ENCODE measurements at regions not wholly inside any gene's neighbourhood (a gene's known extent, or its start where the extent isn't known, plus 50 kb on each side); places are given as distances from the start of the nearest gene placed in this dataset.

DNA sequence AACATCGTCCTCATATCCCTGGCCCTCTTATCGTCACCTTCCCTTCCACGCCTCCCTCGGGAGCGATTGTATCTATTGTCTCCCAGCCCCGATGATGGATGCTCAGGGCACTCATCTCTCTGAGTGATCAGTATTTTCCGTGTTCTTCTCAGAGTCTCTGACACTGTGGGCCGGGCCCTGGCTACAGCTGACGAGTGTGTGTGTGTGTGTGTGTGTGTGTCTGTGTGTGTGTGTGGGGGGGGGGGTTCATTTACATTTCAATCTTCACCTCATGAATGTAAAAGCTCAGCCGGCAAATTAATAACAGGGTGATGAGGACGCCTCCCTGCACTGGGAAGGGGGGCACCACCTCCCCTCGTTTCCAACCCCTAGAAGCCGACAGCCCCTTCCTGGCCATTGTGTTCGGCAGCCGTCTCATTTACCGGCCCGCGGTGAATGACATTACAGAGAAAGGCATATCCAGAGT is 159.5 kb downstream of the SHOX start:
- H3K36me3 Mint-ChIP-seq (ENCODE audit: low read depth): peaks cover 30% of the 10 kb centered on the region
- no peak for ATAC-seq
- peaks cover 5% of the 10 kb centered on the region for H3K27me3 Mint-ChIP-seq (ENCODE audit: insufficient read depth, low read depth, poor library complexity)
- TF ChIP-seq NANOG (IDR thresholded peaks at IDR 0.05; ENCODE audit: borderline replicate concordance): no peak
- TF ChIP-seq, protein P1, sequence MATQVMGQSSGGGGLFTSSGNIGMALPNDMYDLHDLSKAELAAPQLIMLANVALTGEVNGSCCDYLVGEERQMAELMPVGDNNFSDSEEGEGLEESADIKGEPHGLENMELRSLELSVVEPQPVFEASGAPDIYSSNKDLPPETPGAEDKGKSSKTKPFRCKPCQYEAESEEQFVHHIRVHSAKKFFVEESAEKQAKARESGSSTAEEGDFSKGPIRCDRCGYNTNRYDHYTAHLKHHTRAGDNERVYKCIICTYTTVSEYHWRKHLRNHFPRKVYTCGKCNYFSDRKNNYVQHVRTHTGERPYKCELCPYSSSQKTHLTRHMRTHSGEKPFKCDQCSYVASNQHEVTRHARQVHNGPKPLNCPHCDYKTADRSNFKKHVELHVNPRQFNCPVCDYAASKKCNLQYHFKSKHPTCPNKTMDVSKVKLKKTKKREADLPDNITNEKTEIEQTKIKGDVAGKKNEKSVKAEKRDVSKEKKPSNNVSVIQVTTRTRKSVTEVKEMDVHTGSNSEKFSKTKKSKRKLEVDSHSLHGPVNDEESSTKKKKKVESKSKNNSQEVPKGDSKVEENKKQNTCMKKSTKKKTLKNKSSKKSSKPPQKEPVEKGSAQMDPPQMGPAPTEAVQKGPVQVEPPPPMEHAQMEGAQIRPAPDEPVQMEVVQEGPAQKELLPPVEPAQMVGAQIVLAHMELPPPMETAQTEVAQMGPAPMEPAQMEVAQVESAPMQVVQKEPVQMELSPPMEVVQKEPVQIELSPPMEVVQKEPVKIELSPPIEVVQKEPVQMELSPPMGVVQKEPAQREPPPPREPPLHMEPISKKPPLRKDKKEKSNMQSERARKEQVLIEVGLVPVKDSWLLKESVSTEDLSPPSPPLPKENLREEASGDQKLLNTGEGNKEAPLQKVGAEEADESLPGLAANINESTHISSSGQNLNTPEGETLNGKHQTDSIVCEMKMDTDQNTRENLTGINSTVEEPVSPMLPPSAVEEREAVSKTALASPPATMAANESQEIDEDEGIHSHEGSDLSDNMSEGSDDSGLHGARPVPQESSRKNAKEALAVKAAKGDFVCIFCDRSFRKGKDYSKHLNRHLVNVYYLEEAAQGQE (IDR thresholded peaks at IDR 0.05; ENCODE audit: unreplicated experiment): no peak
- H3K4me1 Mint-ChIP-seq: peaks cover 4% of the 10 kb centered on the region; the same call in 1 of the 3 replicates
- DNase-seq (ENCODE audit: low spot score): peak; percentile 45
- no peaks in the 10 kb centered on the region for H3K27me3 ChIP-seq (ENCODE audit: insufficient read depth)
- H3K4me2 ChIP-seq: peak overlapping the region; percentile 31
- no peaks in the 10 kb centered on the region for H3K36me3 ChIP-seq (ENCODE audit: insufficient read depth)
- H3K79me2 ChIP-seq (replicated peaks; ENCODE audit: insufficient read depth): no peaks in the 10 kb centered on the region
- H3F3A ChIP-seq (replicated peaks; ENCODE audit: low read depth): peaks cover 11% of the 10 kb centered on the region
- H3K4me3 ChIP-seq: 0 out of 2 replicates have a peak overlapping the region, but pooled peaks have one; percentile 27
- H3K4me3 Mint-ChIP-seq: no peak overlapping the region
- peaks cover 95% of the 10 kb centered on the region for H3K9me3 Mint-ChIP-seq
- H2AFZ ChIP-seq: peak overlapping the region; percentile 80
- H3K4me1 ChIP-seq (ENCODE audit: insufficient read depth): peaks cover 23% of the 10 kb centered on the region
- H3K27ac Mint-ChIP-seq: no peak overlapping the region
- no peaks in the 10 kb centered on the region for H3K9me2 ChIP-seq (ENCODE audit: insufficient read depth)
- peak overlapping the region; percentile 50; the same call in 1 of the 2 replicates for H3K27ac ChIP-seq (ENCODE audit: low read depth)
- no peaks in the 10 kb centered on the region for H4K20me1 ChIP-seq (replicated peaks; ENCODE audit: insufficient read depth)

DNA sequence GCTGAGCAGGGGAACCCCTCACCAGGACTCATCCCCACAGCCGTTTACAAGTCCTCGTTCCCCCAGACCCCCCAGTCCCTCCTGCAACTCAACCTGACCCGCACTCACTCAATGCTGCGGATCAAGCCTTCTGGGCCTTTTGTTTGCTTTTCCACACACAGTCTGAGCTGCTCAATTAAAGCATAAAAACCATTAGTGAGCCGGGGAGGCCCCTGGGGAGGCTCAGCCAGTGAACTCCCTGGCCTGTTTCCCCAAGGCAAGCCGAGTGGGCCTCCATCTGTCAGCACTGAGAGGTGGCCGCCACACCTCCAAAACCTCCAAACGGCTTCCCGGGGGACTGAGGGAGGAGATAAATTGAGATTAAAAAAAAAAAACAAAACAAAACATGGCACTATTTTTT is 158.5 kb downstream of the SHOX start:
- H3F3A ChIP-seq (replicated peaks; ENCODE audit: low read depth): peaks cover 11% of the 10 kb centered on the region
- H3K9me3 Mint-ChIP-seq: peaks cover 94% of the 10 kb centered on the region
- H3K27ac Mint-ChIP-seq: no peak overlapping the region
- H3K27ac ChIP-seq (ENCODE audit: low read depth): no peak overlapping the region
- H4K20me1 ChIP-seq (replicated peaks; ENCODE audit: insufficient read depth): no peaks in the 10 kb centered on the region
- peaks cover 23% of the 10 kb centered on the region for H3K4me1 ChIP-seq (ENCODE audit: insufficient read depth)
- DNase-seq (ENCODE audit: low spot score) (no peak), ATAC-seq (no peak)
- peak overlapping the region; percentile 83 for H2AFZ ChIP-seq
- H3K27me3 ChIP-seq (ENCODE audit: insufficient read depth): no peaks in the 10 kb centered on the region
- H3K4me3 Mint-ChIP-seq: no peak overlapping the region
- no peaks in the 10 kb centered on the region for H3K36me3 ChIP-seq (ENCODE audit: insufficient read depth)
- no peaks in the 10 kb centered on the region for H3K9me2 ChIP-seq (ENCODE audit: insufficient read depth)
- no peaks in the 10 kb centered on the region for H3K79me2 ChIP-seq (replicated peaks; ENCODE audit: insufficient read depth)
- H3K27me3 Mint-ChIP-seq (ENCODE audit: insufficient read depth, low read depth, poor library complexity): peaks cover 5% of the 10 kb centered on the region
- peaks cover 4% of the 10 kb centered on the region; the same call in 1 of the 3 replicates for H3K4me1 Mint-ChIP-seq
- H3K36me3 Mint-ChIP-seq (ENCODE audit: low read depth): peaks cover 32% of the 10 kb centered on the region
- TF ChIP-seq NANOG (IDR thresholded peaks at IDR 0.05; ENCODE audit: borderline replicate concordance) (no peak), STAT1 (IDR thresholded peaks at IDR 0.05; ENCODE audit: unreplicated experiment) (no peak), CREB1 (CRISPR knock-in tag; IDR thresholded peaks at IDR 0.05; ENCODE audit: low read depth) (no peak), ZNF331 (CRISPR knock-in tag; IDR thresholded peaks at IDR 0.05; ENCODE audit: low read depth) (no peak)
- TF ChIP-seq, protein P1 (IDR thresholded peaks at IDR 0.05; ENCODE audit: unreplicated experiment): no peak
- TF ChIP-seq, protein P2, sequence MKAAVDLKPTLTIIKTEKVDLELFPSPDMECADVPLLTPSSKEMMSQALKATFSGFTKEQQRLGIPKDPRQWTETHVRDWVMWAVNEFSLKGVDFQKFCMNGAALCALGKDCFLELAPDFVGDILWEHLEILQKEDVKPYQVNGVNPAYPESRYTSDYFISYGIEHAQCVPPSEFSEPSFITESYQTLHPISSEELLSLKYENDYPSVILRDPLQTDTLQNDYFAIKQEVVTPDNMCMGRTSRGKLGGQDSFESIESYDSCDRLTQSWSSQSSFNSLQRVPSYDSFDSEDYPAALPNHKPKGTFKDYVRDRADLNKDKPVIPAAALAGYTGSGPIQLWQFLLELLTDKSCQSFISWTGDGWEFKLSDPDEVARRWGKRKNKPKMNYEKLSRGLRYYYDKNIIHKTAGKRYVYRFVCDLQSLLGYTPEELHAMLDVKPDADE (IDR thresholded peaks at IDR 0.05): no peak
- no peak overlapping the region for H3K4me3 ChIP-seq
- no peak overlapping the region for H3K4me2 ChIP-seq

Measured in GM23338 (cell line).